Gastrocnemius medialis (tissue), 4 donors: ENCODE measurements at regions not wholly inside any gene's neighbourhood (a gene's known extent, or its start where the extent isn't known, plus 50 kb on each side); places are given as distances from the start of the nearest gene placed in this dataset.

Experiments
- POLR2A ChIP-seq, 2 donors: fragments of 450-650 bp; IDR thresholded peaks; one replicate each; pipeline ENCODE4 v1.6.1; 2017; ENCODE audit warnings: antibody characterized with exemption in 2 of 2, mild to moderate bottlenecking in 2 of 2, moderate library complexity in 2 of 2
- TF ChIP-seq, protein P1 (sequence below), 5 experiments: fragments of 450-650 bp in 3 of 5; fragments of 200-600 bp in 2 of 5; sonication (generic) in 2 of 5; IDR thresholded peaks in 4 of 5; conservative IDR thresholded peaks in 1 of 5; 1 replicate in 4 of 5; 2 replicates in 1 of 5; pipeline ENCODE4 v1.5.1; 2016 to 2019; ENCODE audit warnings: antibody characterized with exemption in 5 of 5, mild to moderate bottlenecking in 3 of 5, moderate library complexity in 3 of 5

DNA sequence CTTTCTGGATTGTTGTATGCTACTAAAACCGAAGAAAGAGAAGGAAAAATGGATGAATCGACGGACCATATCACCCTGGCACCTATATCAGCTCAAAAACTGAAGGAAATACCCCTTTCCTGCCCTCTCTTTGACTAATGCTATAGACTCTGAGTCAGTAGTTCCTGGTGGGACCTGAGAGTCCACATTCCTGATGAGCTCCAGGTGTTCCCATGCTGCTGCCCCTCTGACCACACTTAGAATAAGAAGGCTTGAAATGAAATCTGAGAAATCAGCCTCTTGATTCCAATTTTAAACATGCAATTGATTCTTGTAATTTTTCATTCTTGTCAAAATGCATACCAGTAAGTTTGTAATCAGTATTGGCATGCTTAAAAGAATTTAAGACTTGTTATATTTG is 75.2 kb downstream of the PRL start:
- TF ChIP-seq, protein P1, sequence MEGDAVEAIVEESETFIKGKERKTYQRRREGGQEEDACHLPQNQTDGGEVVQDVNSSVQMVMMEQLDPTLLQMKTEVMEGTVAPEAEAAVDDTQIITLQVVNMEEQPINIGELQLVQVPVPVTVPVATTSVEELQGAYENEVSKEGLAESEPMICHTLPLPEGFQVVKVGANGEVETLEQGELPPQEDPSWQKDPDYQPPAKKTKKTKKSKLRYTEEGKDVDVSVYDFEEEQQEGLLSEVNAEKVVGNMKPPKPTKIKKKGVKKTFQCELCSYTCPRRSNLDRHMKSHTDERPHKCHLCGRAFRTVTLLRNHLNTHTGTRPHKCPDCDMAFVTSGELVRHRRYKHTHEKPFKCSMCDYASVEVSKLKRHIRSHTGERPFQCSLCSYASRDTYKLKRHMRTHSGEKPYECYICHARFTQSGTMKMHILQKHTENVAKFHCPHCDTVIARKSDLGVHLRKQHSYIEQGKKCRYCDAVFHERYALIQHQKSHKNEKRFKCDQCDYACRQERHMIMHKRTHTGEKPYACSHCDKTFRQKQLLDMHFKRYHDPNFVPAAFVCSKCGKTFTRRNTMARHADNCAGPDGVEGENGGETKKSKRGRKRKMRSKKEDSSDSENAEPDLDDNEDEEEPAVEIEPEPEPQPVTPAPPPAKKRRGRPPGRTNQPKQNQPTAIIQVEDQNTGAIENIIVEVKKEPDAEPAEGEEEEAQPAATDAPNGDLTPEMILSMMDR (IDR thresholded peaks at IDR 0.05 in 4 of 5, conservative IDR thresholded peaks at IDR 0.05 in 1 of 5) = no peak
- no peak for TF ChIP-seq POLR2A (IDR thresholded peaks at IDR 0.05)
